Fibroblast of skin of right biceps (primary cell): ENCODE measurements at regions not wholly inside any gene's neighbourhood (a gene's known extent, or its start where the extent isn't known, plus 50 kb on each side); places are given as distances from the start of the nearest gene placed in this dataset.

Source experiments
- DNase-seq: peaks from one replicate; pipeline ENCODE4 v3.0.0-alpha.2; 2013

- no peak for DNase-seq
These were observed 396.4 kb downstream of the GRIA2 start for GRCh38 chr4:157616741-157617472.

- no peak for DNase-seq
These were observed 387.5 kb downstream of the GRIA2 start for GRCh38 chr4:157607996-157608395.

- DNase-seq: no peak
These were observed 380.1 kb downstream of the GRIA2 start for GRCh38 chr4:157600583-157600982.

GRCh38 chr4:157591245-157591644 is 370.7 kb downstream of the GRIA2 start:
- DNase-seq: no peak

- no peak for DNase-seq
These were observed 370.2 kb downstream of the GRIA2 start for GRCh38 chr4:157590679-157591078.

GRCh38 chr4:157587681-157588423 is 367.3 kb downstream of the GRIA2 start:
- DNase-seq: no peak

GRCh38 chr4:157582141-157582540 is 361.6 kb downstream of the GRIA2 start:
- DNase-seq: no peak

GRCh38 chr4:157576671-157577217 is 356.2 kb downstream of the GRIA2 start:
- DNase-seq: no peak

GRCh38 chr4:157575339-157575738 is 354.8 kb downstream of the GRIA2 start:
- no peak for DNase-seq

- no peak for DNase-seq
These were observed 354.1 kb downstream of the GRIA2 start for GRCh38 chr4:157574606-157575005.

- no peak for DNase-seq
These were observed 352.4 kb downstream of the GRIA2 start for GRCh38 chr4:157572951-157573350.

- no peak for DNase-seq
These were observed 351.8 kb downstream of the GRIA2 start for GRCh38 chr4:157572284-157572683.

- DNase-seq: no peak
These were observed 344.2 kb downstream of the GRIA2 start for GRCh38 chr4:157564771-157565170.

- no peak for DNase-seq
These were observed 343.7 kb downstream of the GRIA2 start for GRCh38 chr4:157564218-157564617.

- no peak for DNase-seq
These were observed 337.5 kb downstream of the GRIA2 start for GRCh38 chr4:157558016-157558415.

- no peak for DNase-seq
These were observed 329.5 kb downstream of the GRIA2 start for GRCh38 chr4:157550028-157550427.

- no peak for DNase-seq
These were observed 307.4 kb downstream of the GRIA2 start for GRCh38 chr4:157527954-157528353.

GRCh38 chr4:157521906-157522305 is 301.4 kb downstream of the GRIA2 start:
- no peak for DNase-seq

- DNase-seq: no peak
These were observed 294.2 kb downstream of the GRIA2 start for GRCh38 chr4:157514711-157515110.

- no peak for DNase-seq
These were observed 288.8 kb downstream of the GRIA2 start for GRCh38 chr4:157509341-157509740.

- no peak for DNase-seq
These were observed 282.1 kb downstream of the GRIA2 start for GRCh38 chr4:157502656-157503055.

GRCh38 chr4:157459785-157460184 is 239.3 kb downstream of the GRIA2 start:
- DNase-seq: no peak

- DNase-seq: no peak
These were observed 226.7 kb downstream of the GRIA2 start for GRCh38 chr4:157447195-157447594.

GRCh38 chr4:157444014-157444413 is 223.5 kb downstream of the GRIA2 start:
- DNase-seq: no peak
